Stimulated activated CD8-positive, alpha-beta memory T cell treated with anti-CD3 and anti-CD28 coated beads, Interleukin-4, amount 100 ng/mL, for 1 hour (primary cell): ENCODE measurements at regions not wholly inside any gene's neighbourhood (a gene's known extent, or its start where the extent isn't known, plus 50 kb on each side); places are given as distances from the start of the nearest gene placed in this dataset.

ENCODE experiments used
- DNase-seq, 2 donors: peaks; one replicate each; pipeline ENCODE4 v3.0.0-alpha.2; 2020; ENCODE audit warnings: low read depth in 2 of 2, low spot score in 1 of 2

DNA sequence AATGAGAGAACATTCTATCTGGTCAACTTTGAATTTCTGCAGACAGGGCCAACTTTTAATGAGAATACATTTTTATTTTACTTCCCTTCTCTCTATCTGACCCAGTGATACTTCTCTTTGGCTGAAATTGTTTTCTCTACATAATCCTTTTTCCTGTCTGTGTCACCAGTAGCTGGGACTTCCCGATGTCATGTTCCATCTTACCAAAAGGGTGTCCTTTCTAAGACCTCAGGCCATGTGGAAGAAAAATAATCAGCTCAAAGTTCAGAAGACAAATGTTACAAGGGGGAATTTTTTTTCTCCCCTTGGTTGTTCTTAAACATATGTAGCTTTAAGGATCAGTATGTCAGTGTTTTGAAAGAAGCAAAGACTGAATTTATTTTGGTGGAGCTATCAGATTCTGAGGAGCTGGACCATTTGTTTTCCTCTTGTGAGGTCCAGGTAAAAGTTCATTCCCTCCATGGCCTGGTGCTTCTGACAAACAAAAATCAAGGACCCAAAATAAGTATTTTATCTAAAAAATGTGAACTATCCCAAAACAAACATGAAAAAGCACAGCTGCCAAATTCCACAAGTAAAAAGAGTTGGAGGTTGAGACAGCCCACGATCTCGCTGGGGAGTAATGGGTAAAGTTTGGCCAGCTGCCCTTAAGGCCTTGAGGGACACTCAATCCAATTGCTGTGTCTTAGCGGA is 859.4 kb upstream of the NR2F2 start:
- no peak for DNase-seq

- DNase-seq: no peak
These were observed 858.8 kb upstream of the NR2F2 start for GRCh38 chr15:95471690-95472086.

DNA sequence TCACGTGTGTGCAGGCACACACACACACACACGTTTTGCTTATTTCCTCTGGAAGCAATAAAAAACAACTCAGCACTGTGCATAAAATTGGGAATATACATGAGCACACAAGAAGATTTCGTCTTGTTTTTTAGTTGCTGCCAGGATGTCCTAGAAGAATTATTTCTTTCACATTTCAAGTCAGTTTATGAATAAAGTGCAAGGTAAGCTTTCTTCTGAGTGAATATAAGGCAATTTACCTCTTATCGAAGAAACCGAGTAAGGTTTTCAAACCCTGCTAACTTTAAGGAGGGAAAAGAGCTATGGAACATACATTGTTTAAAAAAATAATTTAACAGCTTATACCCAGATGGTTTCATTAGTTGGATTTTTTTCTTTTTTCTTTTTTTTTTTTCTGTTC is 855.4 kb upstream of the NR2F2 start:
- DNase-seq: no peak

DNA sequence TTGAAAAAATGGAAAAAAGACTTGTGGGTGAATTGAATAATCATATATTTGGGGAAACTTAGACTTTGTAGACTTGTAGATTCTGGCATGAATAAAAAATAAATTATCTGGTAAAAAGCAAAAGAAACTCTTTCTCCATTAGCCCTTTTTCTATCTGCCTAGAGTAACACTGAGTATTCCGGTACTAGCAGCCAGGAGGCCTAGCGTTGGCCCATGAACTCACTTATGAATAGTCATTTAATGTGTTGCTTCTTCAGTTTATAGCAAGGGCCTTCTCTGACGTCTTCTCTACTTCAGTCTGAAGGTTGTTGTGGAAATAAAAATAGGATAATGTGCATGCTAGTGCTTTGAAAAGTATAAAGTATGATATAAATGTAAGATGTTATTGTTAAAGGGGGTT is 851.2 kb upstream of the NR2F2 start:
- no peak for DNase-seq

GRCh38 chr15:95485367-95485766 is 845.1 kb upstream of the NR2F2 start:
- DNase-seq: no peak

DNA sequence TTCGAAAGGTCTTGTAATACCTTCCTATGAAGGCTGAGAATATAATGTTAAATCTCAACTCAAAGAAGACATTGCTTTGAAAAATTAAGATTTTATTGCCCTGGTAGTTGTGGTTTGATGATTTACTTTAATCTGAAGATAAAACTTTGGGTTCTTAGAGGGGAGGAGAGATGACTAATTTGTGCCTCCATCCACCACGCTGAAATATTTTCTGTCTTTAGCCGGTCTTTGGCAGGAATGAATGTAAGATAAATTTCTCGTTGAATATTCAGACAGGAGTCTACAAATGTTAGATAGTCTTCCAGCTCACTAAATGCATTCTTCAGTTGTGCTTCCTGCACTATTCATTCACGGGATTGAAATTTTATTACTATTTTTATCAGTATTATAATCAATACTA is 844.3 kb upstream of the NR2F2 start:
- DNase-seq: no peak

- DNase-seq: no peak
These were observed 841.4 kb upstream of the NR2F2 start for GRCh38 chr15:95489103-95489502.

- no peak for DNase-seq
These were observed 838.0 kb upstream of the NR2F2 start for GRCh38 chr15:95492388-95493070.

- no peak for DNase-seq
These were observed 835.4 kb upstream of the NR2F2 start for GRCh38 chr15:95494971-95495541.

DNA sequence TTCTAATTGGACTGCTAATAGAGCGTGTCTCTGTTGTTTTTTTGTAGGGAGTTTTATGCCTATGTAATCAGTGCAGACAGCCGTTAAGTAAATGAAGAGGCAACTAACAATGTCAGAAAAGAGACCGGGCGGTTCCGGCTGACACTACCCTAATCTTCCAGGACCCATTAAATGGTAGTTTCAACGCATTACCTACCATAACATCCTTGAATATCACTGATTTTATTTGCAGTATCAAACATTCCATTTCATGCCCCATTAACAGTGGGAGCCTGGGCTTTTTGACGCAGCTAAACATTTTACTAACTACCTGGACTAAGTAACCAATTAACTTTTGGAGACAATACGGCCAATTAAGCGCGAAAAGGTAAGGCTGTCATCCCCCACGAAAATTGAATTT is 832.9 kb upstream of the NR2F2 start:
- no peak for DNase-seq

DNA sequence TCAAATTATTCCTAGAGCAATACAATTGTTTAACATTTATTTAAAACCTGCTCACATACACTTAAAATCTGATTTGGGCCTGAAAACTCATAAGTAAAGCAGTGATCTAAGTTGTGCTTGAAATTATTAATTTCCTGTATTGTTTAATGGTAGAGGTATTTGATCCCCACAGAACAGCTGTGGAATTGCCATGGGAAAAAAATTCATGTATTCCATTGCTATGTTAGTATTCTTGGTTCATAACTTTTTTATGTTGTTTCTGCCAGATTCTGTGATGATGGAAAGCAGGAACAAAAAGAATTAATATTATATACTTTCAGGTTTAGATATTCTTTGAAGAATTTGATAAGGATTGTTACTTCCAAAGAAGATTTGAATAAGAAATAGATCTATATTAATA is 831.5 kb upstream of the NR2F2 start:
- DNase-seq: no peak

DNA sequence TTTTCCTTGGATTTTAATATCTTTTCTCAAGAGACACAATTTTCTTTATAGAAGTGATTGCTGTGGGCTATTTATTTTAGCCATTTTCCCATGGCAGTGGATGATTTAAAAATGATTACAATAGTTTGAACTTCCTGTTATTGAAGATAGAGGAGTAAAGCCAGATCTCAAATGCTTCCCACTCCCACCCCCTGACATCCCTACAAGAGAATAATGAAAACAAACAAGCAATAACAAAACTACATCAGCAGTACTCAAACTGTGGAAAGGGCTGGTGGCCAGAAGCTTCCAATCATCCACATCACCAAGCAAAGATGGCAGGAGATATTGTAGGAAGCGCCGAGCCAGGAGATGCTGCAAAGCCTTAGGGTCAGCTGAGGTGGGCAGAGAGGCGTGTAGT is 831.1 kb upstream of the NR2F2 start:
- no peak for DNase-seq

GRCh38 chr15:95501865-95502264 is 828.6 kb upstream of the NR2F2 start:
- no peak for DNase-seq

GRCh38 chr15:95503107-95503506 is 827.4 kb upstream of the NR2F2 start:
- DNase-seq: no peak

DNA sequence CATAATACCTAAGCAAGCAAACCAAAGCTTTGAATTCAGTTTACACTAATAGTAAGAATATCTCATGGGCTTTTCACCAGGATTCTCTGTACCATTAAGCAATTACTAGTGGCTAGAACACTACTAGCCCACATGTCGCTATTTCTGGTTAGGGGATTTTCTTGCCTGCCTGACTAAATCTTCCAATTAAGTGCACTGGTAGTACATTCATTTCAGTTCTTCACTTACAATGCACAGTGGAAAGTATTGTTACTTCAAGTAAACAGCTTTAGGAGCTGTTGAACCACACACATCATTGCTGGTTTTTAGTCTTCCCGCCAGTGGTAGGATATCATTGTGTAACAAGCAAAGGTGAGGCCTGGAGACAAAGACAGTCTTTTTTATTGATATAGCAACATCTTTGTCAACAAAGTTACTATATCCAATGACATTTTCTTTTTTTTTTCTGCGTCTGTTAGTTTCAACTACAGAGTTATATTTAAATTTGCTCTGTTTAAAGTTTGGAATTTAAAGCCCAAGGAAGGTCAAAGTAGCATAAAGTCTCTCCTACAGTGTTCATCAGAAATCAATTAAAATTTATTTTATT is 826.8 kb upstream of the NR2F2 start:
- no peak for DNase-seq

DNA sequence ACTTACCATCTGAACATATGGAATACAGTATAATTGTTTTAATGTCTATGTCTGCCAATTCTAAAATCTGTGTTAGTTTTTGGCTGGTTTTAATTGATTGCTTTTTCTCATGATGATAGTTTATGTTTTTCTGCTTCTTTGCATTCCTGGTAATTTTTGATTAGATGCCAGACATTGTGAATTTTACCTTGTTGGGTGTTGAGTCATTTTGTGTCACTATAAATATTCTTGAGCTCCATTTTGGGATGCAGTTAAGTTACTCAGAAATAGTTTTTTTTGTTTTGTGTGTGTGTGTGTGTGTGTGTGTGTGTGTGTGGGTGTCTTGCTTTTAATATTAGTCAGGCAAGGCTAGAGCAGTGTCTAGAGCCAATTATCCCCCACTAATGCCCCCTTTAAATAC is 818.8 kb upstream of the NR2F2 start:
- DNase-seq: no peak

DNA sequence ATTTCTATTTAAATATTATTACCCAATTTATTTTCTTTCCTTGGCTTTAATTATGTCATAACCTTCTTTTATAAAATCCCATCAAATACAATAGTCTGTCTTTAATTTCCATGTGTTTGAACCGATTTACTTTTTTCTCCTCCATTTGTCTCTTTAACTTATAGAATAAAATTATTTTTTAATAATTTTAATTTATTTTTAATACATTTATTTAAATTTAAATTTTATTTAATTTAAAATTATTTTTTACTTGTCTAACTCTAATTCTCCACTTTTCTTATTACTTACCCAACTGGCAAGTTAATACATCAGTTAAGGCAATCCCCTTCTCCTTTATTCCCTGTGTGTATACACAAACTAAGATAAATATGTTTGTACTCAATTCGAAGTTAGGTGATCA is 817.6 kb upstream of the NR2F2 start:
- no peak for DNase-seq

GRCh38 chr15:95519887-95520286 is 810.6 kb upstream of the NR2F2 start:
- DNase-seq: no peak

DNA sequence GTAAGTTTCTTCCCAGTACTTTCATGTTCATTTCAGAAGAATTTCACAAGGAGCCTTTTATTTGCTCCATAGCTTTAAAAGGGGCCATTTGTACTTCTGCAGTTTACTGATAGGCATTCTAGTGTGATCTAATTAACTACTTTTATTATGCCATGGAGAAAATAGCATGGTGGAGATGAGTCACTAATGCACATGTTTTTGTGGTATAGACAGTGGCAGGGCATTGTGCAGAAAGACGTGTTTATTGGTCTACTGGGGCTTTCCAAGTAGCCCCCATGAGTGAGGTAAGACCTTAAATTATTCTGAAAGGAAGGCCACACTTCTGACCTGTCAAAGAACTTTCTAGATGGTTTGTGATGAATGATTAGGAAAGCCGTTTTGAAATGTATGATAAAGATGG is 810.0 kb upstream of the NR2F2 start:
- DNase-seq: no peak

- DNase-seq: no peak
These were observed 809.6 kb upstream of the NR2F2 start for GRCh38 chr15:95520922-95521321.

DNA sequence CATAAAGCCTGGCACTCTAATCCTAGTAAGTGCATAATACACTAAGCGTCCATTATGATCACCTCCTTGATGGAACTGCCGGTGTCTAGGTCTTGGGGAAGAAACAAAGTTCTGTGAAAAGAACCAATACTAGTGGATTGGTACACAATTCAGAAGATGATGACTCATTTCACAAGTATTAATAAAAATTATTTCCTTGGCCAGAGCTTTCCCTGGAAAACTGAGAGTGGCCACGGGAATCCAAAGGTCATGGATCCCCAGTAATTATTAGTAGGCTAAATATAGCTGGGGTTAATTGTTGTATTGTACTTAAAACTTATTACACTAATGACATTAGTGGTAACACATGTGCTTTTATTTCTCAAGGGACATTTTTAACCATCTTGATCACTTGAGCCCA is 808.0 kb upstream of the NR2F2 start:
- no peak for DNase-seq

GRCh38 chr15:95528920-95529319 is 801.6 kb upstream of the NR2F2 start:
- DNase-seq: no peak
